Esophagus muscularis mucosa (tissue), 3 donors: ENCODE measurements at regions not wholly inside any gene's neighbourhood (a gene's known extent, or its start where the extent isn't known, plus 50 kb on each side); places are given as distances from the start of the nearest gene placed in this dataset.

Experiments used
- CTCF ChIP-seq, 3 experiments: fragments of 200-600 bp in 2 of 3; fragments of 450-650 bp in 1 of 3; sonication (generic) in 2 of 3; IDR thresholded peaks; one replicate each; pipeline ENCODE4 v1.5.1; 2017 to 2019; ENCODE audit warnings: antibody characterized with exemption in 3 of 3, mild to moderate bottlenecking in 2 of 3, moderate library complexity in 1 of 3
- POLR2AphosphoS5 ChIP-seq, 2 donors: sonication (generic); formaldehyde crosslinking; IDR thresholded peaks; one replicate each; pipeline ENCODE4 v1.6.1; 2017; ENCODE audit warnings: antibody characterized with exemption in 2 of 2

- TF ChIP-seq CTCF (IDR thresholded peaks at IDR 0.05), result no peak
- TF ChIP-seq POLR2AphosphoS5 (IDR thresholded peaks at IDR 0.05), result no peak
These were observed 56.5 kb upstream of the HAND1 start for GRCh38 chr5:154534457-154535050.
